IMR-90 (cell line): ENCODE measurements at regions not wholly inside any gene's neighbourhood (a gene's known extent, or its start where the extent isn't known, plus 50 kb on each side); places are given as distances from the start of the nearest gene placed in this dataset.

Experiments
- ATAC-seq: fragments of 200-7000 bp; cut with Tn5 transposase; 2 replicates; pipeline ENCODE4 v1.9.1; 2020; ENCODE audit warnings: low read depth, mild to moderate bottlenecking, moderate library complexity
- BruUV-seq: library from RNA; stranded (reverse); fragments of 400-500 nt; replicated peaks from 2 replicates; lab custom pipeline; 2021; lab: Mats Ljungman, UMichigan
- CTCF ChIA-PET: fragments of 300-600 bp; formaldehyde crosslinking; extraction: SDS; loops from one replicate; lab custom pipeline; 2021; ENCODE audit warnings: antibody characterized with exemption; lab: Yijun Ruan, JAX
- POLR2A ChIA-PET: fragments of 300-600 bp; sonication (Branson Sonifier 250); formaldehyde crosslinking; loops from one replicate; lab custom pipeline; 2022; ENCODE audit warnings: antibody characterized with exemption; ENCODE audit not compliant: unreplicated experiment; lab: Charles Lee
- DNase-seq: peaks from one replicate; pipeline ENCODE4 v3.0.0; 2013
- H2AFZ ChIP-seq: replicated peaks from 2 replicates; pipeline ENCODE3; 2013; ENCODE audit warnings: low read length, mild to moderate bottlenecking; ENCODE audit not compliant: poor library complexity
- H2AK5ac ChIP-seq: 2 replicates; pipeline ENCODE4 v1.6.1; 2013; ENCODE audit warnings: low read depth, low read length, inconsistent platforms
- H2AK9ac ChIP-seq: replicated peaks from 2 replicates; pipeline ENCODE3; 2013; ENCODE audit warnings: mild to moderate bottlenecking, low read depth, low read length, moderate library complexity; ENCODE audit not compliant: poor library complexity
- H2BK120ac ChIP-seq: 2 replicates; pipeline ENCODE4 v1.6.1; 2013; ENCODE audit warnings: low read depth, low read length, inconsistent platforms
- H2BK15ac ChIP-seq: 3 replicates; pipeline ENCODE4 v1.6.1; 2013; ENCODE audit warnings: low read depth, low read length, inconsistent platforms
- H2BK20ac ChIP-seq: 2 replicates; pipeline ENCODE4 v1.6.1; 2013; ENCODE audit warnings: low read depth, mild to moderate bottlenecking, inconsistent platforms, low read length, moderate library complexity
- H2BK5ac ChIP-seq: 2 replicates; pipeline ENCODE4 v1.6.1; 2013; ENCODE audit warnings: mild to moderate bottlenecking, low read depth, low read length, inconsistent platforms; ENCODE audit not compliant: poor library complexity, severe bottlenecking
- H3K14ac ChIP-seq: replicated peaks from 2 replicates; pipeline ENCODE4 v1.6.1; 2013; ENCODE audit warnings: low read depth, low read length, inconsistent platforms
- H3K18ac ChIP-seq: 2 replicates; pipeline ENCODE4 v1.6.1; 2013; ENCODE audit warnings: low read depth, low read length, control low read depth
- H3K23ac ChIP-seq: 2 replicates; pipeline ENCODE4 v1.6.1; 2013; ENCODE audit warnings: low read depth, low read length, inconsistent platforms
- H3K27ac ChIP-seq: 2 replicates; pipeline ENCODE4 v1.5.1; 2013; ENCODE audit warnings: mild to moderate bottlenecking, control low read depth, low read length; ENCODE audit not compliant: insufficient read depth
- H3K27me3 ChIP-seq: 2 replicates; pipeline ENCODE4 v1.6.1; 2013; ENCODE audit warnings: low read length; ENCODE audit not compliant: control insufficient read depth, insufficient read depth
- H3K36me3 ChIP-seq: 2 replicates; pipeline ENCODE4 v1.6.1; 2013; ENCODE audit warnings: low read length, mixed read lengths; ENCODE audit not compliant: control insufficient read depth, insufficient read depth
- H3K4ac ChIP-seq: 2 replicates; pipeline ENCODE4 v1.6.1; 2013; ENCODE audit warnings: low read depth, low read length, inconsistent platforms
- H3K4me1 ChIP-seq: 2 replicates; pipeline ENCODE4 v1.6.1; 2013; ENCODE audit warnings: low read length, mixed read lengths; ENCODE audit not compliant: control insufficient read depth, insufficient read depth
- H3K4me2 ChIP-seq: 2 replicates; pipeline ENCODE4 v1.6.1; 2013; ENCODE audit warnings: low read depth, mild to moderate bottlenecking, control low read depth, low read length, moderate library complexity
- H3K4me3 ChIP-seq: 2 replicates; pipeline ENCODE4 v1.5.1; 2013; ENCODE audit warnings: low read depth, mild to moderate bottlenecking, control low read depth, low read length, moderate library complexity; ENCODE audit not compliant: insufficient read depth
- H3K56ac ChIP-seq: 2 replicates; pipeline ENCODE4 v1.6.1; 2013; ENCODE audit warnings: low read length, inconsistent platforms; ENCODE audit not compliant: insufficient read depth; ENCODE audit errors: extremely low read depth
- H3K79me1 ChIP-seq, 2 experiments: 2 replicates each; pipeline ENCODE4 v1.6.1; 2013; ENCODE audit warnings: low read length in 2 of 2, inconsistent platforms in 1 of 2, low read depth in 1 of 2
- H3K9ac ChIP-seq: 2 replicates; pipeline ENCODE4 v1.6.1; 2013; ENCODE audit warnings: low read depth, low read length, control low read depth
- H3K9me1 ChIP-seq: 2 replicates; pipeline ENCODE4 v1.6.1; 2013; ENCODE audit warnings: low read length, inconsistent platforms; ENCODE audit not compliant: insufficient read depth
- H3K9me3 ChIP-seq: 2 replicates; pipeline ENCODE4 v1.6.1; 2013; ENCODE audit warnings: low read length; ENCODE audit not compliant: control insufficient read depth, insufficient read depth
- H4K20me1 ChIP-seq: 2 replicates; pipeline ENCODE4 v1.6.1; 2013; ENCODE audit warnings: low read length, inconsistent platforms; ENCODE audit not compliant: insufficient read depth
- H4K5ac ChIP-seq: 2 replicates; pipeline ENCODE4 v1.6.1; 2013; ENCODE audit warnings: mild to moderate bottlenecking, low read depth, low read length, control low read depth
- H4K8ac ChIP-seq, 2 experiments: 2 replicates each; pipeline ENCODE4 v1.6.1; 2013; ENCODE audit warnings: low read depth in 2 of 2, low read length in 2 of 2, control low read depth in 1 of 2, inconsistent platforms in 1 of 2
- H4K91ac ChIP-seq: 2 replicates; pipeline ENCODE4 v1.6.1; 2013; ENCODE audit warnings: low read depth, low read length, inconsistent platforms; ENCODE audit not compliant: insufficient read depth
- BHLHE40 ChIP-seq: fragments of 150-350 bp; IDR thresholded peaks from 2 replicates; pipeline ENCODE4 v1.6.1; 2016; ENCODE audit warnings: mild to moderate bottlenecking, low read depth, low read length
- CEBPB ChIP-seq: IDR thresholded peaks from 2 replicates; pipeline ENCODE4 v1.6.1; 2012; ENCODE audit warnings: low read depth, low read length, improper control_type of control experiment
- CHD1 ChIP-seq: IDR thresholded peaks from 2 replicates; pipeline ENCODE4 v1.6.1; 2012; ENCODE audit warnings: low read depth, low read length, improper control_type of control experiment
- CTCF ChIP-seq: conservative IDR thresholded peaks from 2 replicates; pipeline ENCODE4 v1.5.1; 2012; ENCODE audit warnings: mild to moderate bottlenecking, low read depth, low read length, improper control_type of control experiment
- ELK1 ChIP-seq: fragments of 150-350 bp; IDR thresholded peaks from 2 replicates; pipeline ENCODE4 v1.6.1; 2016; ENCODE audit warnings: low read depth, mild to moderate bottlenecking, low read length, moderate library complexity, borderline replicate concordance
- FOS ChIP-seq: fragments of 150-350 bp; IDR thresholded peaks from 2 replicates; pipeline ENCODE4 v1.6.1; 2016; ENCODE audit warnings: low read depth, low read length
- MAFK ChIP-seq: IDR thresholded peaks from 2 replicates; pipeline ENCODE4 v1.6.1; 2012; ENCODE audit warnings: low read depth, low read length, improper control_type of control experiment
- MAZ ChIP-seq: IDR thresholded peaks from 2 replicates; pipeline ENCODE4 v1.6.1; 2012; ENCODE audit warnings: low read depth, mild to moderate bottlenecking, low read length, improper control_type of control experiment, moderate library complexity, borderline replicate concordance
- MXI1 ChIP-seq: IDR thresholded peaks from 2 replicates; pipeline ENCODE4 v1.6.1; 2012; ENCODE audit warnings: low read depth, mild to moderate bottlenecking, low read length, moderate library complexity, borderline replicate concordance
- NFE2L2 ChIP-seq: fragments of 150-350 bp; IDR thresholded peaks from 2 replicates; pipeline ENCODE4 v1.6.1; 2016; ENCODE audit warnings: low read depth, mild to moderate bottlenecking, low read length
- POLR2A ChIP-seq: IDR thresholded peaks from 2 replicates; pipeline ENCODE4 v1.6.1; 2012; ENCODE audit warnings: mild to moderate bottlenecking, low read depth, low read length
- RAD21 ChIP-seq: IDR thresholded peaks from 2 replicates; pipeline ENCODE4 v1.6.1; 2012; ENCODE audit warnings: low read length, improper control_type of control experiment
- RCOR1 ChIP-seq: IDR thresholded peaks from 2 replicates; pipeline ENCODE4 v1.6.1; 2012; ENCODE audit warnings: mild to moderate bottlenecking, low read length, improper control_type of control experiment; ENCODE audit not compliant: insufficient replicate concordance
- RFX5 ChIP-seq: IDR thresholded peaks from 2 replicates; pipeline ENCODE4 v1.8.0; 2012; ENCODE audit warnings: low read depth, mild to moderate bottlenecking, low read length, moderate library complexity
- SMC3 ChIP-seq: fragments of 150-350 bp; IDR thresholded peaks from 2 replicates; pipeline ENCODE4 v1.6.1; 2016; ENCODE audit warnings: low read depth, mild to moderate bottlenecking, antibody characterized with exemption, low read length, moderate library complexity
- USF2 ChIP-seq: fragments of 150-350 bp; IDR thresholded peaks from 2 replicates; pipeline ENCODE4 v1.6.1; 2017; ENCODE audit warnings: mild to moderate bottlenecking, antibody characterized with exemption, low read length, low read depth
- dilution Hi-C: fragments of 300-500 bp; cut with HindIII; formaldehyde crosslinking; loops from one replicate; pipeline ENCODE4 v1.14.3; 2018; ENCODE audit warnings: low sequenced_read_pairs; ENCODE audit not compliant: unreplicated experiment
- in situ Hi-C: fragments of 300-500 bp; cut with MboI; formaldehyde crosslinking; loops from 3 replicates; pipeline ENCODE4 v1.14.3; 2019; ENCODE audit warnings: low sequenced_read_pairs, inconsistent platforms, mixed read lengths
- intact Hi-C: fragments of 100-400 bp; cut with micrococcal nuclease; formaldehyde crosslinking; loops from 2 replicates; pipeline ENCODE4 v1.10.0; 2022

GRCh38 chr6:105714846-105715245 is 312.0 kb upstream of the PREP start:
- H3K4me1 ChIP-seq = no peaks in the 10 kb centered on the region
- no peak overlapping the region for H4K5ac ChIP-seq
- H3K4me3 ChIP-seq = no peak overlapping the region
- BruUV-seq = no TSS peak
- H3K36me3 ChIP-seq = no peaks in the 10 kb centered on the region
- no peak overlapping the region for H4K8ac ChIP-seq
- TF ChIP-seq MXI1 (no peak), ELK1 (no peak), SMC3 (no peak), CEBPB (no peak), MAFK (no peak), RFX5 (no peak), MAZ (no peak), CHD1 (no peak), RAD21 (no peak), NFE2L2 (no peak), CTCF (no peak), RCOR1 (no peak), BHLHE40 (no peak), USF2 (no peak), POLR2A (no peak), FOS (no peak)
- no peaks in the 10 kb centered on the region for H3K79me1 ChIP-seq
- H2BK20ac ChIP-seq = no peak overlapping the region
- no peak overlapping the region for H2BK5ac ChIP-seq
- H3K27me3 ChIP-seq = no peaks in the 10 kb centered on the region
- H3K14ac ChIP-seq = no peak overlapping the region
- H3K4me2 ChIP-seq = no peak overlapping the region
- 0 out of 2 replicates have a peak, but pooled peaks cover 2% of the 10 kb centered on the region for H3K9me3 ChIP-seq
- H3K27ac ChIP-seq = no peak overlapping the region
- DNase-seq (no peak), ATAC-seq (no peak)
- H2BK15ac ChIP-seq = no peak overlapping the region
- intact Hi-C loops (no loop called here), in situ Hi-C loops (no loop called here), dilution Hi-C loops (no loop called here)
- ChIA-PET POLR2A (no interaction called here), CTCF (no interaction called here)
- no peaks in the 10 kb centered on the region for H4K20me1 ChIP-seq
- H3K56ac ChIP-seq = no peak overlapping the region
- H2AFZ ChIP-seq = no peak overlapping the region
- no peak overlapping the region for H2AK5ac ChIP-seq
- H2BK120ac ChIP-seq = no peak overlapping the region
- H3K4ac ChIP-seq = no peak overlapping the region
- H4K91ac ChIP-seq = no peak overlapping the region
- no peaks in the 10 kb centered on the region for H3K9me1 ChIP-seq
- H3K23ac ChIP-seq = no peak overlapping the region
- no peak overlapping the region for H2AK9ac ChIP-seq
- H3K9ac ChIP-seq = no peak overlapping the region
- no peak overlapping the region for H3K18ac ChIP-seq
